ENCODE measurements at regions not wholly inside any gene's neighbourhood (a gene's known extent, or its start where the extent isn't known, plus 50 kb on each side); places are given as distances from the start of the nearest gene placed in this dataset.

GRCh38 chr16:73233329-73233765, 185.4 kb upstream of the ZFHX3 start:
- DNase-seq (ENCODE audit: low spot score) (no peak), ATAC-seq (no peak)
- Mint-ChIP-seq H3K9me3 (no peaks in the 10 kb centered on the region), H3K4me1 (peaks cover 8% of the 10 kb centered on the region), H3K36me3 (ENCODE audit: low read depth) (no peaks in the 10 kb centered on the region), H3K27me3 (ENCODE audit: insufficient read depth, low read depth, poor library complexity) (no peaks in the 10 kb centered on the region), H3K4me3 (no peak overlapping the region), H3K27ac (no peak overlapping the region)
- TF ChIP-seq EZH2 (IDR thresholded peaks at IDR 0.05; ENCODE audit: low read depth, unreplicated experiment) (no peak), CREB1 (CRISPR knock-in tag; IDR thresholded peaks at IDR 0.05; ENCODE audit: low read depth) (no peak), ZNF114 (CRISPR knock-in tag; IDR thresholded peaks at IDR 0.05) (no peak), CTCF (conservative IDR thresholded peaks at IDR 0.05; ENCODE audit: low read depth in 2 of 2) (no peak), POLR2AphosphoS5 (IDR thresholded peaks at IDR 0.05; ENCODE audit: low read depth) (no peak), EZH2phosphoT487 (IDR thresholded peaks at IDR 0.05; ENCODE audit: unreplicated experiment) (no peak), STAT1 (IDR thresholded peaks at IDR 0.05; ENCODE audit: unreplicated experiment) (no peak), ZNF331 (CRISPR knock-in tag; IDR thresholded peaks at IDR 0.05; ENCODE audit: low read depth) (no peak), JUNB (IDR thresholded peaks at IDR 0.05; ENCODE audit: unreplicated experiment) (no peak), NANOG (IDR thresholded peaks at IDR 0.05; ENCODE audit: borderline replicate concordance) (no peak)
- TF ChIP-seq, protein P1, sequence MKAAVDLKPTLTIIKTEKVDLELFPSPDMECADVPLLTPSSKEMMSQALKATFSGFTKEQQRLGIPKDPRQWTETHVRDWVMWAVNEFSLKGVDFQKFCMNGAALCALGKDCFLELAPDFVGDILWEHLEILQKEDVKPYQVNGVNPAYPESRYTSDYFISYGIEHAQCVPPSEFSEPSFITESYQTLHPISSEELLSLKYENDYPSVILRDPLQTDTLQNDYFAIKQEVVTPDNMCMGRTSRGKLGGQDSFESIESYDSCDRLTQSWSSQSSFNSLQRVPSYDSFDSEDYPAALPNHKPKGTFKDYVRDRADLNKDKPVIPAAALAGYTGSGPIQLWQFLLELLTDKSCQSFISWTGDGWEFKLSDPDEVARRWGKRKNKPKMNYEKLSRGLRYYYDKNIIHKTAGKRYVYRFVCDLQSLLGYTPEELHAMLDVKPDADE (IDR thresholded peaks at IDR 0.05): no peak
- TF ChIP-seq, protein P2, sequence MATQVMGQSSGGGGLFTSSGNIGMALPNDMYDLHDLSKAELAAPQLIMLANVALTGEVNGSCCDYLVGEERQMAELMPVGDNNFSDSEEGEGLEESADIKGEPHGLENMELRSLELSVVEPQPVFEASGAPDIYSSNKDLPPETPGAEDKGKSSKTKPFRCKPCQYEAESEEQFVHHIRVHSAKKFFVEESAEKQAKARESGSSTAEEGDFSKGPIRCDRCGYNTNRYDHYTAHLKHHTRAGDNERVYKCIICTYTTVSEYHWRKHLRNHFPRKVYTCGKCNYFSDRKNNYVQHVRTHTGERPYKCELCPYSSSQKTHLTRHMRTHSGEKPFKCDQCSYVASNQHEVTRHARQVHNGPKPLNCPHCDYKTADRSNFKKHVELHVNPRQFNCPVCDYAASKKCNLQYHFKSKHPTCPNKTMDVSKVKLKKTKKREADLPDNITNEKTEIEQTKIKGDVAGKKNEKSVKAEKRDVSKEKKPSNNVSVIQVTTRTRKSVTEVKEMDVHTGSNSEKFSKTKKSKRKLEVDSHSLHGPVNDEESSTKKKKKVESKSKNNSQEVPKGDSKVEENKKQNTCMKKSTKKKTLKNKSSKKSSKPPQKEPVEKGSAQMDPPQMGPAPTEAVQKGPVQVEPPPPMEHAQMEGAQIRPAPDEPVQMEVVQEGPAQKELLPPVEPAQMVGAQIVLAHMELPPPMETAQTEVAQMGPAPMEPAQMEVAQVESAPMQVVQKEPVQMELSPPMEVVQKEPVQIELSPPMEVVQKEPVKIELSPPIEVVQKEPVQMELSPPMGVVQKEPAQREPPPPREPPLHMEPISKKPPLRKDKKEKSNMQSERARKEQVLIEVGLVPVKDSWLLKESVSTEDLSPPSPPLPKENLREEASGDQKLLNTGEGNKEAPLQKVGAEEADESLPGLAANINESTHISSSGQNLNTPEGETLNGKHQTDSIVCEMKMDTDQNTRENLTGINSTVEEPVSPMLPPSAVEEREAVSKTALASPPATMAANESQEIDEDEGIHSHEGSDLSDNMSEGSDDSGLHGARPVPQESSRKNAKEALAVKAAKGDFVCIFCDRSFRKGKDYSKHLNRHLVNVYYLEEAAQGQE (IDR thresholded peaks at IDR 0.05; ENCODE audit: unreplicated experiment): no peak
- TF ChIP-seq, protein P3, sequence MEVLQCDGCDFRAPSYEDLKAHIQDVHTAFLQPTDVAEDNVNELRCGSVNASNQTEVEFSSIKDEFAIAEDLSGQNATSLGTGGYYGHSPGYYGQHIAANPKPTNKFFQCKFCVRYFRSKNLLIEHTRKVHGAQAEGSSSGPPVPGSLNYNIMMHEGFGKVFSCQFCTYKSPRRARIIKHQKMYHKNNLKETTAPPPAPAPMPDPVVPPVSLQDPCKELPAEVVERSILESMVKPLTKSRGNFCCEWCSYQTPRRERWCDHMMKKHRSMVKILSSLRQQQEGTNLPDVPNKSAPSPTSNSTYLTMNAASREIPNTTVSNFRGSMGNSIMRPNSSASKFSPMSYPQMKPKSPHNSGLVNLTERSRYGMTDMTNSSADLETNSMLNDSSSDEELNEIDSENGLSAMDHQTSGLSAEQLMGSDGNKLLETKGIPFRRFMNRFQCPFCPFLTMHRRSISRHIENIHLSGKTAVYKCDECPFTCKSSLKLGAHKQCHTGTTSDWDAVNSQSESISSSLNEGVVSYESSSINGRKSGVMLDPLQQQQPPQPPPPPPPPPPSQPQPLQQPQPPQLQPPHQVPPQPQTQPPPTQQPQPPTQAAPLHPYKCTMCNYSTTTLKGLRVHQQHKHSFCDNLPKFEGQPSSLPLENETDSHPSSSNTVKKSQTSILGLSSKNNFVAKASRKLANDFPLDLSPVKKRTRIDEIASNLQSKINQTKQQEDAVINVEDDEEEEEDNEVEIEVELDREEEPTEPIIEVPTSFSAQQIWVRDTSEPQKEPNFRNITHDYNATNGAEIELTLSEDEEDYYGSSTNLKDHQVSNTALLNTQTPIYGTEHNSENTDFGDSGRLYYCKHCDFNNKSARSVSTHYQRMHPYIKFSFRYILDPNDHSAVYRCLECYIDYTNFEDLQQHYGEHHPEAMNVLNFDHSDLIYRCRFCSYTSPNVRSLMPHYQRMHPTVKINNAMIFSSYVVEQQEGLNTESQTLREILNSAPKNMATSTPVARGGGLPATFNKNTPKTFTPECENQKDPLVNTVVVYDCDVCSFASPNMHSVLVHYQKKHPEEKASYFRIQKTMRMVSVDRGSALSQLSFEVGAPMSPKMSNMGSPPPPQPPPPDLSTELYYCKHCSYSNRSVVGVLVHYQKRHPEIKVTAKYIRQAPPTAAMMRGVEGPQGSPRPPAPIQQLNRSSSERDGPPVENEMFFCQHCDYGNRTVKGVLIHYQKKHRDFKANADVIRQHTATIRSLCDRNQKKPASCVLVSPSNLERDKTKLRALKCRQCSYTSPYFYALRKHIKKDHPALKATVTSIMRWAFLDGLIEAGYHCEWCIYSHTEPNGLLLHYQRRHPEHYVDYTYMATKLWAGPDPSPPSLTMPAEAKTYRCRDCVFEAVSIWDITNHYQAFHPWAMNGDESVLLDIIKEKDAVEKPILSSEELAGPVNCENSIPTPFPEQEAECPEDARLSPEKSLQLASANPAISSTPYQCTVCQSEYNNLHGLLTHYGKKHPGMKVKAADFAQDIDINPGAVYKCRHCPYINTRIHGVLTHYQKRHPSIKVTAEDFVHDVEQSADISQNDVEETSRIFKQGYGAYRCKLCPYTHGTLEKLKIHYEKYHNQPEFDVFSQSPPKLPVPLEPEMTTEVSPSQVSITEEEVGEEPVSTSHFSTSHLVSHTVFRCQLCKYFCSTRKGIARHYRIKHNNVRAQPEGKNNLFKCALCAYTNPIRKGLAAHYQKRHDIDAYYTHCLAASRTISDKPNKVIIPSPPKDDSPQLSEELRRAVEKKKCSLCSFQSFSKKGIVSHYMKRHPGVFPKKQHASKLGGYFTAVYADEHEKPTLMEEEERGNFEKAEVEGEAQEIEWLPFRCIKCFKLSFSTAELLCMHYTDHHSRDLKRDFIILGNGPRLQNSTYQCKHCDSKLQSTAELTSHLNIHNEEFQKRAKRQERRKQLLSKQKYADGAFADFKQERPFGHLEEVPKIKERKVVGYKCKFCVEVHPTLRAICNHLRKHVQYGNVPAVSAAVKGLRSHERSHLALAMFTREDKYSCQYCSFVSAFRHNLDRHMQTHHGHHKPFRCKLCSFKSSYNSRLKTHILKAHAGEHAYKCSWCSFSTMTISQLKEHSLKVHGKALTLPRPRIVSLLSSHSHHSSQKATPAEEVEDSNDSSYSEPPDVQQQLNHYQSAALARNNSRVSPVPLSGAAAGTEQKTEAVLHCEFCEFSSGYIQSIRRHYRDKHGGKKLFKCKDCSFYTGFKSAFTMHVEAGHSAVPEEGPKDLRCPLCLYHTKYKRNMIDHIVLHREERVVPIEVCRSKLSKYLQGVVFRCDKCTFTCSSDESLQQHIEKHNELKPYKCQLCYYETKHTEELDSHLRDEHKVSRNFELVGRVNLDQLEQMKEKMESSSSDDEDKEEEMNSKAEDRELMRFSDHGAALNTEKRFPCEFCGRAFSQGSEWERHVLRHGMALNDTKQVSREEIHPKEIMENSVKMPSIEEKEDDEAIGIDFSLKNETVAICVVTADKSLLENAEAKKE (CRISPR knock-in tag; IDR thresholded peaks at IDR 0.05): no peak
- Histone ChIP-seq H4K20me1 (replicated peaks; ENCODE audit: insufficient read depth) (no peaks in the 10 kb centered on the region), H2AFZ (no peak overlapping the region), H3K9me2 (ENCODE audit: insufficient read depth) (no peaks in the 10 kb centered on the region), H3K4me1 (ENCODE audit: insufficient read depth) (no peaks in the 10 kb centered on the region), H3K4me3 (no peak overlapping the region), H3K79me2 (replicated peaks; ENCODE audit: insufficient read depth) (no peaks in the 10 kb centered on the region), H3K27ac (ENCODE audit: low read depth) (no peak overlapping the region), H3K27me3 (ENCODE audit: insufficient read depth) (no peaks in the 10 kb centered on the region), H3K36me3 (ENCODE audit: insufficient read depth) (no peaks in the 10 kb centered on the region), H3K4me2 (no peak overlapping the region), H3F3A (replicated peaks; ENCODE audit: low read depth) (no peaks in the 10 kb centered on the region)
